ENCODE measurements at regions not wholly inside any gene's neighbourhood (a gene's known extent, or its start where the extent isn't known, plus 50 kb on each side); places are given as distances from the start of the nearest gene placed in this dataset.

GRCh38 chr3:194782698-194783404 is 97.2 kb downstream of the FAM43A start:
- ChIA-PET POLR2A (no interaction called here), CTCF (ENCODE audit: low intra/inter-chr PET ratio, low total read pairs) (no interaction called here)
- H3K4me1 ChIP-seq (ENCODE audit: insufficient read depth, low read length), result peaks cover 59% of the 10 kb centered on the region
- WGBS (ENCODE audit: low lambda C conversion rate), result 57% methylated on average over 9 of the region's 13 CpGs
- H3K79me2 ChIP-seq (ENCODE audit: insufficient read depth, low read length), result no peaks in the 10 kb centered on the region
- H3K4me3 ChIP-seq (replicated peaks in 1 of 3; ENCODE audit: insufficient read depth in 1 of 3, low read depth in 2 of 3, low read length in 3 of 3), result no peak overlapping the region
- no peaks in the 10 kb centered on the region for H3K9me3 ChIP-seq (ENCODE audit: low read length)
- in situ Hi-C loops (cut with HindIII; ENCODE audit: extremely low pct_ligation_motif_present, low pct_unique_long_range_greater_than_20kb) (no loop called here), intact Hi-C loops (cut with micrococcal nuclease; ENCODE audit: unreplicated experiment) (no loop called here)
- H3K9ac ChIP-seq (ENCODE audit: insufficient read depth, low read depth, low read length), result no peak overlapping the region
- FAIRE-seq (no peak), DNase-seq (ENCODE audit: low spot score) (peak; percentile 51), ATAC-seq (peak; percentile 81)
- no peaks in the 10 kb centered on the region for H3K36me3 ChIP-seq (replicated peaks in 1 of 2; ENCODE audit: control insufficient read depth in 1 of 2, insufficient read depth in 2 of 2, low read length in 2 of 2)
- TF ChIP-seq RARA (CRISPR knock-in tag; IDR thresholded peaks at IDR 0.05), result peak; percentile 83
- no peak for TF ChIP-seq ZNF724P (CRISPR knock-in tag; IDR thresholded peaks at IDR 0.05; ENCODE audit: borderline replicate concordance)
- TF ChIP-seq RXRB (CRISPR knock-in tag; IDR thresholded peaks at IDR 0.05; ENCODE audit: borderline replicate concordance), result 0 out of 2 replicates have a peak, but pooled peaks have one; percentile 23
- no peak for TF ChIP-seq CEBPZ (IDR thresholded peaks at IDR 0.05; ENCODE audit: low read length)
- TF ChIP-seq ZNF687 (CRISPR knock-in tag; IDR thresholded peaks at IDR 0.05), result peak; percentile 27; the same call in 1 of the 2 replicates
- H3K27me3 ChIP-seq (ENCODE audit: control insufficient read depth in 1 of 2, insufficient read depth in 2 of 2, low read length in 2 of 2), result peaks cover 2 to 4% of the 10 kb centered on the region in 2 experiments; a peak in 2 of 5 replicates
- peak overlapping the region; percentile 4; the same call in 1 of the 2 replicates for H3K4me2 ChIP-seq (ENCODE audit: low read depth, low read length)
- H3K27ac ChIP-seq (ENCODE audit: extremely low read length, insufficient read depth, low read length), result no peak overlapping the region
- no peak overlapping the region for H2AFZ ChIP-seq (ENCODE audit: low read length)
- no peaks in the 10 kb centered on the region for H4K20me1 ChIP-seq (ENCODE audit: insufficient read depth, low read length)
- BruUV-seq (replicated peaks), result no TSS peak
